Neural progenitor cell (in vitro differentiated cells): ENCODE measurements at regions not wholly inside any gene's neighbourhood (a gene's known extent, or its start where the extent isn't known, plus 50 kb on each side); places are given as distances from the start of the nearest gene placed in this dataset.

ENCODE experiments used
- DNase-seq: peaks from one replicate; pipeline ENCODE4 v3.0.0-alpha.2; 2016; ENCODE audit warnings: low spot score
- H2AFZ ChIP-seq: fragments of 200-600 bp; sonication (generic); replicated peaks from 2 replicates; pipeline ENCODE4 v1.6.1; 2016; ENCODE audit warnings: antibody characterized with exemption
- H3F3A ChIP-seq: fragments of 200-600 bp; sonication (generic); 2 replicates; pipeline ENCODE4 v1.6.1; 2016; ENCODE audit warnings: antibody characterized with exemption, low read depth
- H3K27ac ChIP-seq: fragments of 200-600 bp; sonication (generic); 2 replicates; pipeline ENCODE4 v1.5.1; 2016; ENCODE audit warnings: mild to moderate bottlenecking
- H3K27me3 ChIP-seq: fragments of 200-600 bp; sonication (generic); 2 replicates; pipeline ENCODE4 v1.6.1; 2016; ENCODE audit warnings: mild to moderate bottlenecking, moderate library complexity
- H3K36me3 ChIP-seq: fragments of 200-600 bp; sonication (generic); 2 replicates; pipeline ENCODE4 v1.5.1; 2016
- H3K4me1 ChIP-seq: fragments of 200-600 bp; sonication (generic); 2 replicates; pipeline ENCODE4 v1.6.1; 2016; ENCODE audit warnings: mixed run types
- H3K4me2 ChIP-seq: fragments of 200-600 bp; sonication (generic); 2 replicates; pipeline ENCODE4 v1.6.1; 2016
- H3K4me3 ChIP-seq: fragments of 200-600 bp; sonication (generic); 2 replicates; pipeline ENCODE4 v1.5.1; 2016
- H3K79me2 ChIP-seq: fragments of 200-600 bp; sonication (generic); 2 replicates; pipeline ENCODE4 v1.6.1; 2016; ENCODE audit warnings: low read depth
- H3K9ac ChIP-seq: fragments of 200-600 bp; sonication (generic); 2 replicates; pipeline ENCODE4 v1.6.1; 2016
- H3K9me3 ChIP-seq: fragments of 200-600 bp; sonication (generic); 2 replicates; pipeline ENCODE4 v1.5.1; 2016; ENCODE audit warnings: low read depth
- H4K20me1 ChIP-seq: fragments of 200-600 bp; sonication (generic); 2 replicates; pipeline ENCODE4 v1.6.1; 2016; ENCODE audit warnings: low read depth
- H3K27ac Mint-ChIP-seq: 3 replicates; pipeline ENCODE4 v1.8.0; 2021; ENCODE audit warnings: mixed read lengths
- H3K27me3 Mint-ChIP-seq: 2 replicates; pipeline ENCODE4 v1.8.0; 2022; ENCODE audit warnings: low read depth, mild to moderate bottlenecking, inconsistent platforms, moderate library complexity, mixed read lengths; ENCODE audit not compliant: insufficient read depth
- H3K36me3 Mint-ChIP-seq: 3 replicates; pipeline ENCODE4 v1.8.0; 2021; ENCODE audit warnings: mixed read lengths
- H3K4me1 Mint-ChIP-seq: 3 replicates; pipeline ENCODE4 v1.8.0; 2021; ENCODE audit warnings: mixed read lengths
- H3K4me3 Mint-ChIP-seq: 3 replicates; pipeline ENCODE4 v1.8.0; 2021; ENCODE audit warnings: mild to moderate bottlenecking, moderate library complexity, mixed read lengths
- H3K9me3 Mint-ChIP-seq: 3 replicates; pipeline ENCODE4 v1.8.0; 2020; ENCODE audit warnings: mixed read lengths
- EZH2 ChIP-seq: fragments of 200-600 bp; sonication (generic); IDR thresholded peaks from 2 replicates; pipeline ENCODE4 v1.6.1; 2017; ENCODE audit warnings: antibody characterized with exemption, mild to moderate bottlenecking, moderate library complexity
- EZH2phosphoT487 ChIP-seq: fragments of 200-600 bp; sonication (generic); IDR thresholded peaks from 2 replicates; pipeline ENCODE4 v1.6.1; 2017; ENCODE audit warnings: antibody characterized with exemption
- TF ChIP-seq, protein P1 (sequence below): fragments of 200-600 bp; sonication (generic); IDR thresholded peaks from 2 replicates; pipeline ENCODE4 v1.5.1; 2017; ENCODE audit warnings: antibody characterized with exemption, mild to moderate bottlenecking

DNA sequence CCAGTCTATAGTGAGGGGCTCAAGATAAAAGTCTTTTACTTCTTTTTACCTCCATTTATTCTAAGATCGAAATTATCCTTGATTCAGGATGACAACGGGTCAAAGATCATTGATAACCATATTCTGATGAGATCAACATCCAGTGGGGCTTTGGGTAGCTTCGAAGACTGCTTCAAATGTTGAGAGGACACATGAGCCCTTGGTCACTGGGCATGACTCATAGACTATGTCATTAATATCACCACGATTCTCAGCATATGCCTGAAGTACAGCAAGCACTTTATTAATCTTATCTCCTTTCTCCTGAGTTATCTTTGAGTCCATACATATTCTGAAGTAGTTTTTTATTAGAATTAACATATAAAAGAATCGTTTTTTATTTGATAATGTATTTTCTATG lies 117.1 kb upstream of the DAB2 start:
- Mint-ChIP-seq H3K4me3 (no peak overlapping the region), H3K27ac (no peak overlapping the region), H3K9me3 (no peaks in the 10 kb centered on the region), H3K36me3 (no peaks in the 10 kb centered on the region), H3K4me1 (no peaks in the 10 kb centered on the region), H3K27me3 (no peaks in the 10 kb centered on the region)
- H3K79me2 ChIP-seq, result no peaks in the 10 kb centered on the region
- no peaks in the 10 kb centered on the region for H4K20me1 ChIP-seq
- no peak for DNase-seq
- H3K9me3 ChIP-seq, result no peaks in the 10 kb centered on the region
- H3K27me3 ChIP-seq, result no peaks in the 10 kb centered on the region
- H3K4me1 ChIP-seq, result no peaks in the 10 kb centered on the region
- no peak overlapping the region for H3K9ac ChIP-seq
- TF ChIP-seq, protein P1, sequence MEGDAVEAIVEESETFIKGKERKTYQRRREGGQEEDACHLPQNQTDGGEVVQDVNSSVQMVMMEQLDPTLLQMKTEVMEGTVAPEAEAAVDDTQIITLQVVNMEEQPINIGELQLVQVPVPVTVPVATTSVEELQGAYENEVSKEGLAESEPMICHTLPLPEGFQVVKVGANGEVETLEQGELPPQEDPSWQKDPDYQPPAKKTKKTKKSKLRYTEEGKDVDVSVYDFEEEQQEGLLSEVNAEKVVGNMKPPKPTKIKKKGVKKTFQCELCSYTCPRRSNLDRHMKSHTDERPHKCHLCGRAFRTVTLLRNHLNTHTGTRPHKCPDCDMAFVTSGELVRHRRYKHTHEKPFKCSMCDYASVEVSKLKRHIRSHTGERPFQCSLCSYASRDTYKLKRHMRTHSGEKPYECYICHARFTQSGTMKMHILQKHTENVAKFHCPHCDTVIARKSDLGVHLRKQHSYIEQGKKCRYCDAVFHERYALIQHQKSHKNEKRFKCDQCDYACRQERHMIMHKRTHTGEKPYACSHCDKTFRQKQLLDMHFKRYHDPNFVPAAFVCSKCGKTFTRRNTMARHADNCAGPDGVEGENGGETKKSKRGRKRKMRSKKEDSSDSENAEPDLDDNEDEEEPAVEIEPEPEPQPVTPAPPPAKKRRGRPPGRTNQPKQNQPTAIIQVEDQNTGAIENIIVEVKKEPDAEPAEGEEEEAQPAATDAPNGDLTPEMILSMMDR, result no peak
- TF ChIP-seq EZH2 (no peak), EZH2phosphoT487 (no peak)
- H2AFZ ChIP-seq, result no peak overlapping the region
- no peak overlapping the region for H3K27ac ChIP-seq
- H3K4me3 ChIP-seq, result no peak overlapping the region
- no peaks in the 10 kb centered on the region for H3F3A ChIP-seq
- no peak overlapping the region for H3K4me2 ChIP-seq
- no peaks in the 10 kb centered on the region for H3K36me3 ChIP-seq

DNA sequence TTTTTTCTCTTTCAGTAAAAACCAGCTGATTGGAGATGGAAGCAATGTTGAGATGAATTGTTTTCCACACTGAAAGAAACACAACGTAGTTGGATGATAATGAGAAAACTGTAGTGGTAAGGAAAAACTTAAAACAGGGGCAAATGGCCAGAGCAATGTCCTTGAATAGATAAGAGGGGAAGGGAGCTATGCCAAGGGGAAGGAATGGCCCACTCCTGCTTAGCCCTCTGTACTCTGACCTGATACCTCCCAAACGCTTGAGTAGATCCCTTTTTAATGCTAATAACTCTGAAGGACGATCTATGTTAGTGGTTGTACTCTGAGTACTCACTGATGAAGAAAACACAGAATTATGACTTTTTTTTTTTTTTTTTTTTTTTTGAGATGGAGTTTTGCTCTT lies 114.7 kb upstream of the DAB2 start:
- H4K20me1 ChIP-seq, result no peaks in the 10 kb centered on the region
- no peak overlapping the region for H2AFZ ChIP-seq
- H3K36me3 Mint-ChIP-seq, result no peaks in the 10 kb centered on the region
- H3K4me3 Mint-ChIP-seq, result no peak overlapping the region
- H3K27ac Mint-ChIP-seq, result no peak overlapping the region
- no peaks in the 10 kb centered on the region for H3F3A ChIP-seq
- H3K27me3 ChIP-seq, result no peaks in the 10 kb centered on the region
- H3K9me3 Mint-ChIP-seq, result no peaks in the 10 kb centered on the region
- no peaks in the 10 kb centered on the region for H3K4me1 Mint-ChIP-seq
- no peaks in the 10 kb centered on the region for H3K9me3 ChIP-seq
- H3K4me2 ChIP-seq, result no peak overlapping the region
- no peaks in the 10 kb centered on the region for H3K4me1 ChIP-seq
- H3K27ac ChIP-seq, result no peak overlapping the region
- no peaks in the 10 kb centered on the region for H3K36me3 ChIP-seq
- no peaks in the 10 kb centered on the region for H3K27me3 Mint-ChIP-seq
- no peak overlapping the region for H3K4me3 ChIP-seq
- no peaks in the 10 kb centered on the region for H3K79me2 ChIP-seq
- DNase-seq, result no peak
- no peak overlapping the region for H3K9ac ChIP-seq
- no peak for TF ChIP-seq EZH2

DNA sequence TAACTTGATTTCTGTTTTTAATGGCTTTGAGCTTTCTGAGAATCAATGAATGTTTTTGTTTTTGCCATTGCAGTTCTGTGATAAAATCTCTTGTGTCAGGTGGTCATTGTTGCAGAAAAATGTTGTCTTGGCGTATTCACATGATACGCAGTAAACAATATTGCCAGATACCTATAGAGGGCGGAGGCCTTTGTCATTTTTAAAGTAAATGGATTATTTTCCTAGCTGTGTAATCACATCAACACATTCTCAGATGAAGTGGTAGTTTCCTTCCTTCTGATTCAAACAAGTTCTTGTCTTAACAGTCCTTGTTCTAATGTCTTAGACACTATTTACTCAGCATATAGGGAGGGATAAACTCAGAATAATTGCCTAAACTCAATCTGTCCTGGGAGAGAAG lies 109.9 kb upstream of the DAB2 start:
- no peak for TF ChIP-seq EZH2
- no peak for TF ChIP-seq EZH2phosphoT487
- TF ChIP-seq, protein P1, result no peak
- Histone ChIP-seq H3K79me2 (no peaks in the 10 kb centered on the region), H3K36me3 (no peaks in the 10 kb centered on the region), H3K9ac (no peak overlapping the region), H3K4me2 (no peak overlapping the region), H3F3A (no peaks in the 10 kb centered on the region), H4K20me1 (no peaks in the 10 kb centered on the region), H3K9me3 (no peaks in the 10 kb centered on the region), H3K4me1 (no peaks in the 10 kb centered on the region), H3K27me3 (no peaks in the 10 kb centered on the region), H2AFZ (no peak overlapping the region), H3K27ac (no peak overlapping the region), H3K4me3 (no peak overlapping the region)
- Mint-ChIP-seq H3K36me3 (no peaks in the 10 kb centered on the region), H3K27me3 (peaks cover 2% of the 10 kb centered on the region), H3K9me3 (no peaks in the 10 kb centered on the region), H3K4me1 (no peaks in the 10 kb centered on the region), H3K4me3 (no peak overlapping the region), H3K27ac (no peak overlapping the region)
- no peak for DNase-seq

DNA sequence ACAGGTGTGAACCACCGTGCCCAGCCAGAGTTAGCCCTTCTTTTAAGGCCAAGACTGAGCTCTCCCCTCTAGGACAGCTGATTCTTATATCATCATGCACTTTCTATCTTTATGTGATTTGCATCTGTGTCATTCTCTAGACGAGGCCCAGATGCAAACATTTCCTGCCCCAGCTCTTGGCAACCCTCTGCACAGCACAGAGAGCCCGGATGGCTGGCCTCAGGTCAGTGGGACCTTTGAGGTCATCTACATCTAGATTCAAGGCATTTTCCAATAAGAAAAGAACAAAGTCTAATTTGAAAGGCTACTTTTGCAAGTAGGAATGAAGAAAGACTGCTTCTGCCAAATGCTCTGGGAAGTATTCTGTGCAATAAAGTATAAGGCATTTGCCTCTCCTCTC lies 109.0 kb upstream of the DAB2 start:
- H3K27ac Mint-ChIP-seq, result no peak overlapping the region
- no peak overlapping the region for H3K4me3 Mint-ChIP-seq

More for the DNA sequence above, 109.0 kb upstream of the DAB2 start:
- Mint-ChIP-seq H3K36me3 (no peaks in the 10 kb centered on the region), H3K9me3 (no peaks in the 10 kb centered on the region), H3K27me3 (peaks cover 2% of the 10 kb centered on the region), H3K4me1 (no peaks in the 10 kb centered on the region)
- H3F3A ChIP-seq, result no peaks in the 10 kb centered on the region
- H3K9ac ChIP-seq, result no peak overlapping the region
- H3K4me2 ChIP-seq, result no peak overlapping the region
- no peaks in the 10 kb centered on the region for H3K9me3 ChIP-seq
- no peaks in the 10 kb centered on the region for H4K20me1 ChIP-seq
- no peak overlapping the region for H2AFZ ChIP-seq
- no peak overlapping the region for H3K27ac ChIP-seq
- H3K36me3 ChIP-seq, result no peaks in the 10 kb centered on the region
- no peak for TF ChIP-seq EZH2
- TF ChIP-seq, protein P1, result no peak
- no peak for TF ChIP-seq EZH2phosphoT487
- H3K4me1 ChIP-seq, result no peaks in the 10 kb centered on the region
- no peak overlapping the region for H3K4me3 ChIP-seq
- H3K79me2 ChIP-seq, result no peaks in the 10 kb centered on the region
- no peaks in the 10 kb centered on the region for H3K27me3 ChIP-seq
- no peak for DNase-seq
